Mesendoderm (in vitro differentiated cells): ENCODE measurements at regions not wholly inside any gene's neighbourhood (a gene's known extent, or its start where the extent isn't known, plus 50 kb on each side); places are given as distances from the start of the nearest gene placed in this dataset.

Source experiments
- DNase-seq: peaks from one replicate; pipeline ENCODE4 v3.0.0; 2013
- H2AK5ac ChIP-seq: 2 replicates; pipeline ENCODE4 v1.6.1; 2013; ENCODE audit warnings: low read length, inconsistent platforms
- H2BK120ac ChIP-seq: 2 replicates; pipeline ENCODE4 v1.6.1; 2013; ENCODE audit warnings: low read depth, mild to moderate bottlenecking, low read length, moderate library complexity, mixed read lengths
- H2BK15ac ChIP-seq: replicated peaks from 2 replicates; pipeline ENCODE4 v1.6.1; 2013; ENCODE audit warnings: low read depth, mild to moderate bottlenecking, moderate library complexity
- H2BK5ac ChIP-seq: 2 replicates; pipeline ENCODE4 v1.6.1; 2013; ENCODE audit warnings: low read length, inconsistent platforms
- H3K18ac ChIP-seq: 2 replicates; pipeline ENCODE4 v1.6.1; 2013; ENCODE audit warnings: mild to moderate bottlenecking, low read length, mixed read lengths
- H3K23ac ChIP-seq: one replicate; pipeline ENCODE4 v1.6.1; 2013; ENCODE audit warnings: low read length
- H3K27ac ChIP-seq: 2 replicates; pipeline ENCODE4 v1.5.1; 2013; ENCODE audit warnings: low read depth, mild to moderate bottlenecking, inconsistent platforms, low read length, moderate library complexity
- H3K27me3 ChIP-seq: 2 replicates; pipeline ENCODE4 v1.6.1; 2013; ENCODE audit warnings: low read length, control low read depth, mild to moderate bottlenecking, inconsistent platforms; ENCODE audit not compliant: insufficient read depth, poor library complexity
- H3K36me3 ChIP-seq: 2 replicates; pipeline ENCODE4 v1.6.1; 2013; ENCODE audit warnings: low read length, inconsistent platforms; ENCODE audit not compliant: control insufficient read depth, insufficient read depth
- H3K4ac ChIP-seq: one replicate; pipeline ENCODE4 v1.6.1; 2013; ENCODE audit warnings: low read depth, mild to moderate bottlenecking, low read length, moderate library complexity
- H3K4me1 ChIP-seq: 2 replicates; pipeline ENCODE4 v1.6.1; 2013; ENCODE audit warnings: low read depth, low read length, inconsistent platforms; ENCODE audit not compliant: control insufficient read depth
- H3K4me2 ChIP-seq: 2 replicates; pipeline ENCODE4 v1.6.1; 2013; ENCODE audit warnings: low read length
- H3K4me3 ChIP-seq: 2 replicates; pipeline ENCODE4 v1.5.1; 2013; ENCODE audit warnings: mild to moderate bottlenecking, low read length
- H3K56ac ChIP-seq: one replicate; pipeline ENCODE4 v1.6.1; 2013; ENCODE audit warnings: low read length
- H3K79me1 ChIP-seq: 2 replicates; pipeline ENCODE4 v1.6.1; 2013; ENCODE audit warnings: low read length, inconsistent platforms
- H3K79me2 ChIP-seq: 2 replicates; pipeline ENCODE4 v1.6.1; 2013; ENCODE audit warnings: mild to moderate bottlenecking, low read length; ENCODE audit not compliant: control insufficient read depth, insufficient read depth
- H3K9ac ChIP-seq: 2 replicates; pipeline ENCODE4 v1.6.1; 2013; ENCODE audit warnings: low read length, inconsistent platforms
- H4K5ac ChIP-seq: one replicate; pipeline ENCODE4 v1.6.1; 2013; ENCODE audit warnings: low read length
- H4K8ac ChIP-seq: one replicate; pipeline ENCODE4 v1.6.1; 2013; ENCODE audit warnings: low read depth, mild to moderate bottlenecking, control low read depth, low read length, moderate library complexity
- WGBS: extraction: QIAGEN DNeasy Blood & Tissue Kit; methylation state at CpG from one replicate; pipeline ENCODE4 v1.1.7; 2013; ENCODE audit warnings: low lambda C conversion rate, missing lambda C conversion rate; ENCODE audit not compliant: insufficient coverage; ENCODE audit errors: extremely low coverage; 5-methylcytosine and 5-hydroxymethylcytosine counted together

- no peak for DNase-seq
- H2BK120ac ChIP-seq: no peak overlapping the region
- peak overlapping the region; percentile 37 for H3K56ac ChIP-seq
- no peak overlapping the region for H2BK15ac ChIP-seq
- no peaks in the 10 kb centered on the region for H3K36me3 ChIP-seq
- no peak overlapping the region for H3K9ac ChIP-seq
- peak overlapping the region; percentile 84 for H3K18ac ChIP-seq
- H2BK5ac ChIP-seq: no peak overlapping the region
- H3K4ac ChIP-seq: no peak overlapping the region
- no peak overlapping the region for H3K23ac ChIP-seq
- H3K4me1 ChIP-seq: peaks cover 3% of the 10 kb centered on the region
- no CpG with 5 or more reads among the region's 4 CpGs for WGBS
- H2AK5ac ChIP-seq: no peak overlapping the region
- no peak overlapping the region for H3K4me3 ChIP-seq
- no peaks in the 10 kb centered on the region for H3K79me1 ChIP-seq
- H4K5ac ChIP-seq: no peak overlapping the region
- no peak overlapping the region for H3K4me2 ChIP-seq
- H3K27me3 ChIP-seq: no peaks in the 10 kb centered on the region
- H4K8ac ChIP-seq: peak overlapping the region; percentile 42
- H3K79me2 ChIP-seq: no peaks in the 10 kb centered on the region
- no peak overlapping the region for H3K27ac ChIP-seq
Measured at GRCh38 chr5:74499256-74500050, 141.1 kb downstream of the ENC1 start.

DNA sequence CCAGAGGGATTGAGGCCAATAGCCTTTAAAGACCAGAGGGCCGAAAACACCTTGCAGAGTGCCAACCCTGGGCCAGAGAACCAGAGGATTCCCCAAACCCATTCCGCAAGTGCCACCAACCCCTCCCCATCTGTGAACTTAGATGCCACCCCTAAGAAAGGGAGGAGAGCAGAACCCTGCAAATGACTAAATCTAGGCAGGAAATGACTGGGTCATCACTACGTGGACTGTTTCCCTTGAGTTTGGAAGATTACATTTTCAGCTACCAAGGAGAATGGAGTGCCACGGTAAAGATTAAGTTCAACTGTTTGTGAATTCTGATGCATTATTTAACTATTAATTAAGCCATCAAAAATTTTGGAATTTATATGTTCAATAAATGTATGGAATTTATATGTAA is 142.8 kb downstream of the ENC1 start:
- Histone ChIP-seq H3K56ac (no peak overlapping the region), H2AK5ac (no peak overlapping the region), H3K4me3 (no peak overlapping the region), H2BK5ac (no peak overlapping the region), H4K5ac (no peak overlapping the region), H3K36me3 (no peaks in the 10 kb centered on the region), H2BK120ac (no peak overlapping the region), H3K27me3 (no peaks in the 10 kb centered on the region), H3K79me1 (no peaks in the 10 kb centered on the region), H3K4me1 (peaks cover 3% of the 10 kb centered on the region), H3K18ac (peak overlapping the region; percentile 65), H3K4ac (no peak overlapping the region), H2BK15ac (no peak overlapping the region), H4K8ac (no peak overlapping the region), H3K27ac (no peak overlapping the region), H3K4me2 (no peak overlapping the region), H3K9ac (no peak overlapping the region), H3K79me2 (no peaks in the 10 kb centered on the region), H3K23ac (no peak overlapping the region)
- no CpG with 5 or more reads among the region's 4 CpGs for WGBS
- DNase-seq: no peak

GRCh38 chr5:74493411-74493810 is 147.1 kb downstream of the ENC1 start:
- no peak overlapping the region for H2BK15ac ChIP-seq

DNA sequence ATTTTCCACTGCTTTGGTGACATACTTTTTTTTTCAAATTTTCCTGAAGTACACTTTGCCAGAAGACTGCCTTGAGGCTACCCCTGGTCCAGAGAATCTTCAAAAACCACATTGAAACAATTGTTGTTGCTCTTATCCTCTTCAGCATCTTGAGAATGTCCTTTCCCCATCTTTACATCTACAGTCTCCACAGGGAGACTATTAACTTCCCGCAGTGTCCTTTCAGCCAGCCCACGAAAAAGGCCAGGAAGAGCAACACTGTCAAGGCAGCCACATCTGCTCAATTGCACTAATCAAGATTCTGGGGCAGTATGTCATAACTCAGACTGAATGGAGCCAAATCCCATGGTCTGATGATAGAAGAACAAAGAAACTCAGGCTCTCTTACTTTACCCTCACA is 148.3 kb downstream of the ENC1 start:
- peak; percentile 50 for DNase-seq
- Histone ChIP-seq H3K4ac (no peak overlapping the region), H3K4me1 (no peaks in the 10 kb centered on the region), H3K79me2 (no peaks in the 10 kb centered on the region), H2BK5ac (no peak overlapping the region), H3K36me3 (no peaks in the 10 kb centered on the region), H3K79me1 (no peaks in the 10 kb centered on the region), H3K4me2 (no peak overlapping the region), H3K27ac (no peak overlapping the region), H2AK5ac (no peak overlapping the region), H3K56ac (no peak overlapping the region), H3K23ac (no peak overlapping the region), H2BK15ac (no peak overlapping the region), H3K18ac (no peak overlapping the region), H4K8ac (no peak overlapping the region), H3K4me3 (no peak overlapping the region), H2BK120ac (no peak overlapping the region), H4K5ac (no peak overlapping the region), H3K27me3 (no peaks in the 10 kb centered on the region), H3K9ac (no peak overlapping the region)
- WGBS: no CpG with 5 or more reads among the region's 2 CpGs

More at GRCh38 chr5:74493411-74493810, 147.1 kb downstream of the ENC1 start:
- Histone ChIP-seq H3K27me3 (no peaks in the 10 kb centered on the region), H3K4me2 (no peak overlapping the region), H2BK120ac (no peak overlapping the region), H3K79me1 (no peaks in the 10 kb centered on the region), H3K9ac (no peak overlapping the region), H4K8ac (no peak overlapping the region), H3K23ac (no peak overlapping the region), H3K18ac (no peak overlapping the region), H3K27ac (no peak overlapping the region), H3K56ac (no peak overlapping the region), H3K79me2 (no peaks in the 10 kb centered on the region), H3K36me3 (no peaks in the 10 kb centered on the region), H3K4me1 (no peaks in the 10 kb centered on the region), H2AK5ac (no peak overlapping the region), H3K4ac (no peak overlapping the region), H3K4me3 (no peak overlapping the region), H4K5ac (no peak overlapping the region), H2BK5ac (no peak overlapping the region)
- no peak for DNase-seq

GRCh38 chr5:74491586-74491985 is 148.9 kb downstream of the ENC1 start:
- H3K4me1 ChIP-seq: no peaks in the 10 kb centered on the region
- H3K18ac ChIP-seq: no peak overlapping the region

GRCh38 chr5:74490814-74491213 is 149.7 kb downstream of the ENC1 start:
- Histone ChIP-seq H3K4ac (no peak overlapping the region), H3K23ac (no peak overlapping the region), H3K27ac (no peak overlapping the region), H3K4me1 (no peaks in the 10 kb centered on the region), H3K27me3 (no peaks in the 10 kb centered on the region), H2BK15ac (peak overlapping the region; percentile 23), H3K36me3 (no peaks in the 10 kb centered on the region), H3K56ac (no peak overlapping the region), H3K79me2 (no peaks in the 10 kb centered on the region), H3K4me3 (no peak overlapping the region), H4K8ac (no peak overlapping the region), H2AK5ac (no peak overlapping the region), H4K5ac (no peak overlapping the region), H3K9ac (no peak overlapping the region), H3K79me1 (no peaks in the 10 kb centered on the region), H3K4me2 (no peak overlapping the region), H2BK120ac (no peak overlapping the region), H3K18ac (no peak overlapping the region), H2BK5ac (no peak overlapping the region)
- no CpG with 5 or more reads among the region's 3 CpGs for WGBS
- no peak for DNase-seq

More at GRCh38 chr5:74491586-74491985, 148.9 kb downstream of the ENC1 start:
- no peak overlapping the region for H2BK120ac ChIP-seq
- H3K4me2 ChIP-seq: no peak overlapping the region
- H3K79me1 ChIP-seq: no peaks in the 10 kb centered on the region
- H3K9ac ChIP-seq: no peak overlapping the region
- H3K56ac ChIP-seq: no peak overlapping the region
- H3K36me3 ChIP-seq: no peaks in the 10 kb centered on the region
- H4K8ac ChIP-seq: no peak overlapping the region
- no peak overlapping the region for H3K4me3 ChIP-seq
- H4K5ac ChIP-seq: no peak overlapping the region
- H2BK5ac ChIP-seq: no peak overlapping the region
- H2BK15ac ChIP-seq: peak overlapping the region; percentile 23
- H3K27me3 ChIP-seq: no peaks in the 10 kb centered on the region
- no peak overlapping the region for H3K23ac ChIP-seq
- no peak overlapping the region for H3K27ac ChIP-seq
- no peak for DNase-seq
- no peaks in the 10 kb centered on the region for H3K79me2 ChIP-seq
- H3K4ac ChIP-seq: no peak overlapping the region
- H2AK5ac ChIP-seq: no peak overlapping the region
